ENCODE measurements at regions not wholly inside any gene's neighbourhood (a gene's known extent, or its start where the extent isn't known, plus 50 kb on each side); places are given as distances from the start of the nearest gene placed in this dataset.
"Not testable (repeated sequence)": the region's sequence is repeated elsewhere in the genome, so short reads cannot be mapped to it uniquely, and the experiment has no call there.

DNA sequence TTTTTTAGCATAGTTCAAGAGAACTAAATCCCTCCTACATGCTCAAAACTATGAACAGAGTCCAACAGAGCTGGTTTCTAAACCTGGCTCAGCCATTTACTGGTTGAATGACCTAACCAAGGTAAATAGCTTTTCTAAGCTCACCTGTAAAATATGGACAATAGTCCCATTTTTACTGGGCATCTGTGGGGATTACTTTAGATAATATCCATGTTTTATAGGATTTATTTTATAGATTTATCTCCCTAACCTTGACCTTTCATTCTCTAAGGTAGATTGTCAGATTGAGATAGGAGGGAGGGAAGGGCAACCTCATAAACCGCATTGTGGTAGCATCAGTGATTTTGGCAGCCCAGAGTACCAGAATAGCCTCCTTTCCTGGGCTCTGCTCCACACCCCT is 178.5 kb upstream of the TOX3 start:
- no peak for DNase-seq

DNA sequence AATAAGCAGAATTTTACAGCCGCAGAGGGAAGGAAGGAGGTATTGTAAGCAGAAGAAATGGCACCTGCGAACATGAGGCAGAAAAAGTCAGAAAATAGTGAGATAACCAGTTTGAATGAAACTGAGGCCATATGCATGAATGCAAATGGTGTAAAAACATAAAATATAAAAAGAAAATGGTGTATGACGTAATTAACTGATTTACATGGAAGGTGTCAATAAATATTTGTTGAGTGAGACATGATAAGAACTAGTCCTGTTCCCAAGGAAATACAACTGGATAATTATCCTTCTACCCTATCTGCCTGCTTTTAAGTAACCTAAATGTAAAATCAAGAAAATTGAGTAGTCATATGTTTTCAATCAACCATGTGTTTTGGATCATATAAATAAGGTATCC is 178.1 kb upstream of the TOX3 start:
- DNase-seq = no peak

DNA sequence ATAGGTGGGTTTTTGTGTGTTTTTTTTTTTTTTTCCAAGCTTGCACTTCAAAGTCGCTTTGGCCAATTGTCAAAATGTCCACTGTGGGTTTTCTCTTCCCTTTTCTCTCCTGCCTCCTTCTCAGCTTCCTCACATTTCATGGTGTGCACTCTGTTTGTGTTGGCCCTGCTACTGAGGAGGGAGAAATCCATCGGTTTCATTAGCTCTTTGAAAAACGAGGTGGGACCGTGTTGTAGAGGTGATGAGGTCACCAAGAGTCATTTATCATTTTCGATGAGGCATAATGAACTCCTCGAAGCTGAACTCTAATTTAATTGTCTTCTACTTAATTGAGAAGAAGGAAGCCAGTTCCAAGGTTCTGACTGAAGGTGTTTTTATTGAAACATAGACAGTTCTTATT is 174.4 kb upstream of the TOX3 start:
- no peak for DNase-seq

DNA sequence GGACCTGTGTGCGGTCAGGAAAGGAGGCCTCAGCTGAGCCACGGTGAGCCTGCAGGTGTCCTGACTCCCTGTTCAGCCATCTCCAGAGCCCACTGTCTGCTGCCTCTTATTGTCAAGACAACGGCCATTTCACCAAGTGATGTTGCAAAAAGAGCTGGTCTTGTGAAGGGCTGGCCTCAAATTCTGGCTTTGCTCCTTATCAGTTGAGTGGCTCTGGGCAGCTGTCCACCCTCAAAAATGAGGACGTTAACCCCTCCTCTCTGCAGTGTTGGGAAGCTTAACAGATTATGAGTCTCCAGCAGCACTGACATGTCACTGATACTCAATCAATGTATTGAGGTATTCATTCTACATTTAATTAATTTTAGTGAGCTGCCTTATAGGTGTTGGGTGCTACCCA is 171.1 kb upstream of the TOX3 start:
- no peak for DNase-seq

DNA sequence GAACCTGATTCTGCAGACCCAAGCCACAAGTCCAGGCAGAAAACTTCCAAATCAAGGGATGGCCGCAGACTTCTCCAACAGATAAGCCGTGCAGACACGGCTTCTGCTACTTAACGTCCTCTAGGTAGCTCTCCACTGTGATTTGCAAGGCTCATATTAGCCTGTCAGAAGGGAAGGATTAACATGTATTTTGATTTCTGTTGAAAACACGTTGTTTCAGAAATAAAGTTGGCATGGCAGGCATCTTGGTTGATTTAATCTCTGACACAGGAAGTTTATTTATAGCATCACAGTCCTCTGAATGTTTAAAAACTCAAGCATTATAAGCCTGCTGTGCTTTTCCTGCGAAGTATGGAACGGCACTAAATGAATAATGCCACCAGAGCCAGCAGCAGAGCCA is 166.8 kb upstream of the TOX3 start:
- DNase-seq = no peak

DNA sequence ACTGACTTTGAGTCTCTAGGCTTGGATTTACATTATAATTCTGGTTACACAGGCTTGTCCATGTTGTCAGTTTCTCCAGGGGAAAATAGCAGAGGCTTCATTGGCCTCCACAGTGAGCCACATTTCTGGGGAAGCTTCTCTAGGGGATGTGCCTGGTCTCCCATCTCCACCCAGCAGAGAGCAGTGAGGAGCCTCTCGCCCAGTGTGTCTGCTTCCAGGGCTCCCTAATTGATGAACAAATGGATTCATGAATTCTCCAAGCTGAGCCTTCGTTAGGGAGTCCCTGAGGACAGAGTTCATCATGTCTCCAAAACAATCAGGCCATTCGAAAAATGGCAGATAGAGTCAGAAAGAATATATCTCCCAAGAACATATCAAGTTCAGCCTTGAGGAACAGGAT is 162.4 kb upstream of the TOX3 start:
- DNase-seq = no peak

DNA sequence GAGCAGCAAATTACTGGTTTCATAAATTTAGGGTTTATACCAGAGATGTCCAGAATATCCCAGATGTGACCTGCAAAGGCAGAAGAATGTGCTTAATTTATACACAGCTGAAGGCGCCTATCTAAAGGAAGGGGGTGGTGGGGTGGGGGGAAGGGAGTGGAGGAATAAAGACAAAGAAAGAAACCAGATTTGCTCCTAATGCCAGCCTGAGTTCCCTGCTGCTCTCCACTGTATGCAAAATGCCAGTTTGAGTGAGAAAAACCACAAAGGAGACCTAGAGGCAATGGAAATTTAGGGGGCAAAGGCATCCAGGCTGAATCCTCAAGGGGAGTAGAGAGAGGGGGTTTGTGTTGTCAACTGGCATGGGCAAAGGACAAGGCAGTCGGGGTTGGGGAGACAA is 161.5 kb upstream of the TOX3 start:
- DNase-seq = no peak

DNA sequence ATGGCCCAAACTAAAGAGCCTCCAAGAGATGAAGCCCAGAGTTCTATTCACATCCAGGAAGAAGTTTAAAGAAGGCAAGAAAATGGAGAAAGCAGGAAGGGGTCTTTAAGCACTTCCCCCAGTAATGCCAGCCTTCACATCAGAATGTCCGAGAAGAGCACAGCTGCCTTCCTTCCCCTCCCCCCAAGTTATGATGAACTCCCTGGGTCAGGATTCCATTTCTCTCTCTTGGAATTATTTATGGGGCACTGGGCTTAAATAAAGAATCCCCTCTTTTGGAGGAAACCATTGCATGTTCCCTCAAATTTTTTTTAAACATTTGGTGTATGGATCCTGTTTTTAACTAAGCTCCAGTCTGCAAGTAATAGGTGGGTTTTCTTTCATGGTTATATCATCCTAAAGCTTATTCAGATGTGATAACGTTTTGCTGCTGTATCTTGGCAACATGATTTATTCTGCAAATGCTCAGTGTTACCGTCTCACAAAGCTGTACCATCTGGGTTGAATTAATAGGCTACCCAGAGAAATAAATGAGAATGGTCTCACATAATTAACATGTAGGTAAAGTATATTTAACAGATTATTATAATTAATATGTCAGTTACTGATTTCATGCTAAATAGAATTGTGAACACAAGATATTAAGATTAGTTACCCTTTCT is 160.9 kb upstream of the TOX3 start:
- DNase-seq = no peak

DNA sequence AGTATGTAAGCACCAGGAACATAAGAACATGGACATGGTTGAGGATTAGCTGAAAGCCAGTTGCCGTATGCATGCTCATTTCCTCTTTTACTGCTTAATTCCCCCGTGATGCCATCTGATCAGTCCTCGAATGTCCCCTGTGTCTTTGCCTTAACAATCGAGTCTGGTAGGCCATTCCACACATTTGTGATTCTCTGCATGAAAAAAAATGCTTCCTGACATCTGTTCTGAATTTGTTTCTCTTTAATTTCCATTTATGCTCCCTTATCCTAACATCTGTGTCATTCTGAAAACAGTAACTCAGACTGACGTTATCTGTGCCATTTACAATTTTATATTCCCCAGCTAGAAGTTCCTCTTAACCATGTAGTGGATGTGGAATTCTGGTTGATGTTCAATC is 158.2 kb upstream of the TOX3 start:
- DNase-seq = no peak

DNA sequence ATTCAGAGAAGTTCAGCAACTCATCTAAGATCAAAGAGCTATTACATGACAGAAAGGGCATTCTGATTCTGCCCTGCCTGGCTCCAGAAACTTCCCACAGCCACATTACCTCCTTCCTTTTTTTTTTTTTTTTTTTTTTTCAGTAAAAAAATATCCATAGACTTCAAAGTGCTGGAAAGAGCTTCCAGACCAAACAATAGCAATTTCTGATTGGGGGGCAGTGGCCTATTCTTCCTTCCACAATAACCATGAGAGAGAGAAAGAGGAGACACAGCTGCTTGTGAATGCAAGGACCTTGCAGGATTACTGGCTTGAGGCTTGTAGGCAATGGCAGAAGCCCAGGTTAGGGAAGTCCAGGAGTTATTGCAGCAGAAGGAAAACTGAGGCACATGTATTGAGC is 151.0 kb upstream of the TOX3 start:
- no peak for DNase-seq

DNA sequence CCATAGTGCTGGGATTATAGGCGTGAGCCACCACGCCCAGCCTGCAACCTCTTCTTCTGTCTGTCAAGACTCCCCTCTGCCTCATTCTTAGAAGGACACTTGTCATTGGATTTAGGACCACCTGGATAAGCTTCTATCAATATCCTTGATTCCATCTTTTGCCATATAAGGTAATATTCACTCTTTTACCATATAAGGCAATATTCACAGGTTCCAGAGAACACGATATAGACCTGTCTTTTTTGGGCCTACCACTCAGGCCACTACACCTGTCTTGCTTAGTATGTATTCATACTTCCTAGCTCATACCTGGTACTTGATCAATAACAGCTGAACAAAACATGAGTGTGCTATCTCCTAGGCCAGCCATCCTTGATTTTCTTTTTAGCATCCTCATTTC is 149.2 kb upstream of the TOX3 start:
- DNase-seq = no peak

DNA sequence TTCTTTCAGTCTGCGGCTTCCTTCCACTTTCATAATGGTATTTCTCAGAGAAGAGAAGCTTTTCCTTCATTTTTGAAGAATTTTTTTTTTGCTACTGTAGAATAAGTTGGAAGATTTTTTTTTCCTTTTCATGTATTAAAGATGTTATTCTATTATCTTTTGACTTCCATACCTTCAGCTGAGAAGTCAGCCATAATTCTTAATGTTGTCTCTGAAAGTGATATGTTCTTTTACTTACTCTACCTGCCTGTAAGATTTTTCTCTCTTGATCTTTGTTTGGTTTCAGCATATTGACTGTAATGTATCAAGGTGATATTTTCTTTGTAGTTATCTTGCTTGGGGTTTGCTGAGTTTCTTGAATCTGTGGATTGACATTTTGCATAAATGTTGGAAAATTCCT is 143.5 kb upstream of the TOX3 start:
- DNase-seq = no peak

DNA sequence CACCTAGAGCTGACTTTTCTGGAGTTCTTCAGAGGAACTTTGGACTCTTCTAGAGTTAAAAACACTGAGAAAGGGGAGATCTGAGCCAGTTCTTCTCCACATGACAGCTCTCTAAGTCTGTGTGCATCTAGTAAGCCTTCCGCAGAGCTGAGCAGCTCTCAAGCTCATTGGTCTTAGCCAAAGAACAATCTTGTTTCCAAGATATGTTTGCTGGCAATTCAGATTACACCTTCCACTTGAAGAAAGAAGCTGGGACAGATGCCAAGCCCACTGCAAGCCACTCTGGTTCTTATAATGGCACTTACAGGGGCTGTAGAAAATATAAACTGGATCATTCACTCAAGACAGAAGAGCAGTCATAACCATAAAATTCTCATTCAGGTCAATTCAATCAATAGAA is 134.1 kb upstream of the TOX3 start:
- no peak for DNase-seq

DNA sequence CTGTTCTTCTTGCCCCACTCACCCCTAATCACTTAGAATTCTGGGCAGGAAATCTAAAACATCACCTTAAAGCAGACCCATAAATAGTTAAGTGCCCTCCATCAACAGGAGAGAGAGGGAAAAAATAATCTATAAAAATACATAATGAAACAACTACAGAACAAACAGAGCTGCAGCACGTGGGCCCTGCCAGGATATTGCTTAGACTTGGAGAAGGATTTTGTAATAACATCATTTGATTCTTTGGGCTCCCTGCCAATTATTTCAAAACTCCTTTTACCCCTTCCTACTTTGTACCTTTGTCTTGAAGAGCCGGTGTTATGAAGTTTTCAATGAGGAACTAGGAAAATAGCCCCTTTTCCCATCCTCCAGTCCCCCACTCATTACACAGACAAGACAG is 130.6 kb upstream of the TOX3 start:
- no peak for DNase-seq

DNA sequence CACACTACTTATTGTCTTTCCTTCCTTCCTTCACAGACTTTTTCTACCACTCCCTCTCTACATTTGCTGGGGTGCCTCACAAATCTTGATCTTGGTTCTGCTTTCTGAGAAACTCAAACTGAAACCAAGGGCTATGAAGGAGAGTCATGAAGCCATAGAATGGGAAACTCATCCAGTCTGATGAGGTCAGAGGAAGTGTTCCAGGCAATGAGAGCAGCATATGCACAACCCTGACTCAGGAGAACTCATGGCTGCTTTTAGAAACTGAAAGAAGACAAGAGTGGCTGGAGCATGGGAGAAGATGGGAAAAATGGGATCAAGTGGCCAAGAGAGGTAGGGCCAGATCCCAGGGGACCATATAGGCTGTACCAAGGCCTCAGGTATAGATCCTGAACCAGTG is 130.0 kb upstream of the TOX3 start:
- DNase-seq = no peak

DNA sequence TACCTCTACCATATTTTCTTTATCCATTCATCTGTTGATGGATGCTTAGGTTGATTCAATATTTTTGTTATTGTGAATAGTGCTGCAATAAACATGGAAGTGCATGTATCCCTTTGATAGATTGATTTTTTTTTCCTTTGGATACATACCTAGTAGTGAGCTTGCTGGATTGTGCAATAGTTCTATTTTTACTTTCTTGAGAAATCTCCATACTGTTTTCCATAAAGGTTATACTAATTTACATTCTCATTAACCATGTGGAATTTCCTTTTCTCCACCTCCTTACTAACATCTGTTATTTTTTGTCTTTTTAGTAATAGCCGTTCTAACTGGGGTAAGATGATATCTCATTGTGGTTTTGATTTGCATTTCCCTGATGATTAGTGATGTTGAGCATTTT is 124.6 kb upstream of the TOX3 start:
- no peak for DNase-seq

DNA sequence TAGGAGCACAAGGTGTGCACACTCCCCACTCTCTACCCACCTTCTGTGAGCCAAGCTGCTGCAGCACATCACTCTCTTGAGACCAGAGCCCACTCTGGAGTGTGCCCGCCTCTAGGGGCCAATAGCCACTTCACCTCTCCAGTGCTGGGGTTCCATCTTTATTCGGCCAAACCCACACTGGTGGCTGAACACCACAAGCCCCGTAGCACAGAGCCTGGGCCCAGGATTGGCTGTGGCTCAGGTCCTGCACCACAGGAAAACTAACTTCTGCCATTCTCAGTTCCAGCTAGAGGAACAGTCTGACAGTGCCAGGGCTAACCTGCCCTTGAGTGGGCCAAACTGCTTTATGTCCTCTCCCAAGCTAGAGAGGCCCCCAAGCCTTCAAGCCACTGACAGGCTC is 111.0 kb upstream of the TOX3 start:
- no peak for DNase-seq

DNA sequence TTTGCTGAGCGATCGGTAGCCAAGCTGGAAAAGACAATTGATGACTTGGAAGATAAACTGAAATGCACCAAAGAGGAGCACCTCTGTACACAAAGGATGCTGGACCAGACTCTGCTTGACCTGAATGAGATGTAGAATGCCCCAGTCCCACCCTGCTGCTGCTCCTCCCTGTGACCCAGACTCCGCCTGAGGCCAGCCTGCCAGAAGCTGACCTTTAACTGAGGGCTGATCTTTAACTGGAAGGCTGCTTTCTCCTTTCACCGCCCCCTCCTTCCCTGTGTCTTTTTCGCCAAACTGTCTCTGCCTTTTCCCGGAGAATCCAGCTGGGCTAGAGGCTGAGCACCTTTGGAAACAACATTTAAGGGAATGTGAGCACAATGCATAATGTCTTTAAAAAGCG is 109.0 kb upstream of the TOX3 start:
- DNase-seq = not testable (repeated sequence)

DNA sequence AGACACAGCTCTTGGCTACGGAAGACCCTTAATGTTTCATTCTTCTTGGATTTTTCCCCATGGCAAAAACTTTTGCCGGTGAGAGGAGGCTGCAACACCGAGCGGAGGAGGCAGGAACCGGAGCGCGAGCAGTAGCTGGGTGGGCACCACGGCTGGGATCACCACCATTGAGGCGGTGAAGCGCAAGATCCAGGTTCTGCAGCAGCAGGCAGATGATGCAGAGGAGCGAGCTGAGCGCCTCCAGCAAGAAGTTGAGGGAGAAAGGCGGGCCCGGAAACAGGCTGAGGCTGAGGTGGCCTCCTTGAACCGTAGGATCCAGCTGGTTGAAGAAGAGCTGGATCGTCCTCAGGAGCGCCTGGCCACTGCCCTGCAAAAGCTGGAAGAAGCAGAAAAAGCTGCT is 108.2 kb upstream of the TOX3 start:
- not testable (repeated sequence) for DNase-seq

DNA sequence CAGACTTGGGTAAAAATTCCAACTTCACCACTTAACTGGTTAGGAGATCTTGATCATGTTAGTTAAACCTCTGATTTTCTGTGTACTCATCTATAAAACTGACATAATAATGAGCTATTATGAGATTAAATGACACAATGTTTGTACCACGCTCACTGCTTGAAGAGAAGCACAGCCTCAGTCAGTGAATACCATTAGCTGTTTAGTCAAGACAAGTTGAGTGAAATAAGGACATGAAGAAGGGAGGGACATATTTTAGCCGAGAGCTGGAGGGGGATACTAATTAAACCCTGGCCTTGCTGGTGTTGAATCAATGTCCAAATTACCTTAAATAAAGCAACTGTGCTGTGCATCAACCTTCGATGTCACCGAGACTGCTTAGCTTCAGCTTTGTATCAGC is 105.1 kb upstream of the TOX3 start:
- no peak for DNase-seq

DNA sequence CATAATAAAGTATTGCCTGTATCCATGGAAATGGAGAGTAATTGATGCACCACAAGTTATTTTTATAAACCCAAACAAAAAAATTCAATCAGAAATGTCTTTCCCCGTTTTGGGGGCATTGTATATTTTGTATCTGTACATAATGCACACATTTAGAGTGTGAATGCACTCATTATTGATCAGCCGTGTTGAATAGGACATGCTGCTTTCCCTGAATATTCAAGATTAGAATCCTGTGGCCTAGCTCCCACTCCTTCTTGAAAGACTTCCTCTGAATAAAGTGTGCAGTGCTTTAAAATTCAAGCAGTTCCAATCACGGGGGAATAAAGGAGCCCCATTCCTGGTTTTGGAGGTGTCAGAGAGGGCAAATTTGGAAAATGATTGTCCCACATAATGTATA is 103.8 kb upstream of the TOX3 start:
- DNase-seq = no peak

DNA sequence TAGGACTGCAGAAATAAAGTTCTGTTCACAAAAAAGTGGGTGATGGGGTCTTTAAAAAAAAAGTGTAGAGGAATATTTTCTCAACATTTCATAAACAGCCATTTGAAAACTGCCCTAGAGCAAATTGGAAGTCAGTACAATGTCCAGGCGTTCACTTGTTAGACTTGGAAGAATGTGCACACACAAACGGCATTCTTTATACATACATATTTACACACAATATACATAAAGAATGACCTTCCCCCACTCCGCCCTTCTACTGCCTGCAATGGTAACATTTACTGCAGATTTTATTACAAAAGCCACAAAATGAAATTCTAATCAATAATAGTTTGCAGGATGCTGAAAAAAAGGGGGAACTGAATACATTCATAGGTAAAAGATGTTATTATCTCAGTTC is 103.4 kb upstream of the TOX3 start:
- DNase-seq = no peak

DNA sequence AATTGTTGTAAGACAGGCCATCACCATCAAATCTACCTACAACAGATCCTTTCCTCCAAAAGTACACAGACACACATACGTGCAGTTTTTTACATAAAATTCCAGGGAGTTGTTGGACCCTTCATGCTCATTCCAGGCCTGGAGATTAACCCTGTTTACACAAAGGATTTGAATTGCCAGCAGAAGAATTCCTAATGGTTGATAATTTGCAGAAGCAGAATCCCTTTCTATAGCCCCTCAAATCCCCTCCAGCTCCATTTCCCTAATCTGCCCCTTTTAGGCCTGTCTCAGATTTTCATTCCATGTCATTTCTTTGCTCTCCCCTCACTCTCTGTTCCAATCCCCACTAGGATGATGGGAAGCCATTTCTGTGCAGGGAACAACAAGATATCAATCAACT is 102.9 kb upstream of the TOX3 start:
- no peak for DNase-seq

DNA sequence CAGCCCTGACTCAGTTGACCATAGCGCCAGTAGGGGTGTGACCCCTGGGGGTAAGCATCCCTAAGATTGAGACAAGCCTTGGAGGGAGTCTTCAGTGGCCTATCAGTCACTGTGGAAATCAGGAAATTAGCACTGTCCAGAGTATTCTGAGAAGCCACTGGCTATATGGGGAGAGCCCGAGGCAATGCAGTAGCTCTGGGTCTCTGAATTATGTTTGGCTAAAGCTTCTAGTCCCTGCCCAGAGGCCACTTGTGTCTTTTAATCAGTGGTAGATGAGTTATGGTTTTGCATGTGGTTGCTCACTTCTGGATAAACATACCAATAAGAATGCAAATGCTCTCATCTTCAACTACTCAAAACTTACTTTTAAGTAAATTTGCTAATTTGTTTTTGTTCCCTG is 100.6 kb upstream of the TOX3 start:
- no peak for DNase-seq

DNA sequence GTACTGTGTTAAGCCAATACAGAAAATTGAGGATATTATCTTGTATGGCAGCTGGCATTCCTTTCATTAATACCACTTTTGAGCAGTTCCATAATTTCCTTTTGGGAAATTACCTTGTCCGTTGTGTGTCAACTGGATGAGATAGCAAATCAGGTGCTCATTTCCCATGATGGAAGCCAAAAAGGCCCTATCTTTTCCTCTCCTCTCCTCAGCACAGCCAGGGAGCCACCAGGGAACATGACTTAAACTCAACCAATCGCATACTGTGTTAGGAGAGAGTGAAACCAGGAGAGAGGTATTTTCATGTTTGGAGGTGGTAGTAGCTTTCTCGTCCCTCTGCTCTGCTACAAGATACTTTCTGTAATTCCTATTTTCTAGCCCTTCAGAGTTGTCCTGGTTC is 96.1 kb upstream of the TOX3 start:
- no peak for DNase-seq

DNA sequence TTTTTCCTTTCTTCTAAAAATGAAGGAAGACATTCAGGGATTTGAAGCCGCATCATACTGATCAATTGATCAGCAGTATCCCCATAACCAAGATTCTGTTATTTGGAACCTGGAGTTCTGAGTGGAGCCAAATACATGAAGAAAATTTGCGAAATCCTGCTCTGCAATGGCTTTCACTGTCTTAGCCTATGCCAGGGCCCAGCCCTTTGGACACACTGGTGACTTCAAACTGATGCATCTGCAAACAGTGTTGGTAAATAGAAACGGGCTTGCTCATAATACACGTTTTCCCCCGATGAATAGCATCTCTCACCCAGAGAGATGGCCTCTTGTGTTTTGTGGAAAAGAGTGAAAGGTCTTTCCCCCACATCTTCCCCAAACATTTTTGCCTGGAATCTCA is 87.6 kb upstream of the TOX3 start:
- DNase-seq = no peak
